GM23248 (cell line): ENCODE measurements at regions not wholly inside any gene's neighbourhood (a gene's known extent, or its start where the extent isn't known, plus 50 kb on each side); places are given as distances from the start of the nearest gene placed in this dataset.

Experiments
- DNase-seq: peaks from one replicate; pipeline ENCODE4 v3.0.0-alpha.2; 2015
- H2AFZ ChIP-seq: fragments of 200-600 bp; sonication (generic); 2 replicates; pipeline ENCODE4 v1.6.1; 2016; ENCODE audit warnings: antibody characterized with exemption
- H3F3A ChIP-seq: fragments of 200-600 bp; sonication (generic); 2 replicates; pipeline ENCODE4 v1.6.1; 2016; ENCODE audit warnings: mild to moderate bottlenecking, antibody characterized with exemption, mixed run types; ENCODE audit not compliant: insufficient read depth
- H3K27ac ChIP-seq: fragments of 200-600 bp; sonication (generic); 2 replicates; pipeline ENCODE4 v1.5.1; 2016; ENCODE audit warnings: mild to moderate bottlenecking
- H3K27me3 ChIP-seq: fragments of 200-600 bp; sonication (generic); replicated peaks from 2 replicates; pipeline ENCODE4 v1.6.1; 2016; ENCODE audit warnings: mild to moderate bottlenecking; ENCODE audit not compliant: insufficient read depth
- H3K36me3 ChIP-seq: fragments of 200-600 bp; sonication (generic); 2 replicates; pipeline ENCODE4 v1.6.1; 2016; ENCODE audit warnings: low read depth, mild to moderate bottlenecking
- H3K4me1 ChIP-seq: fragments of 200-600 bp; sonication (generic); 2 replicates; pipeline ENCODE4 v1.6.1; 2016; ENCODE audit warnings: mild to moderate bottlenecking; ENCODE audit not compliant: insufficient read depth
- H3K4me2 ChIP-seq: fragments of 200-600 bp; sonication (generic); one replicate; pipeline ENCODE4 v1.6.1; 2016; ENCODE audit warnings: mild to moderate bottlenecking; ENCODE audit not compliant: unreplicated experiment
- H3K4me3 ChIP-seq: fragments of 200-600 bp; sonication (generic); 2 replicates; pipeline ENCODE4 v1.5.1; 2016; ENCODE audit warnings: mild to moderate bottlenecking
- H3K79me2 ChIP-seq: fragments of 200-600 bp; sonication (generic); 2 replicates; pipeline ENCODE4 v1.6.1; 2016; ENCODE audit warnings: mild to moderate bottlenecking; ENCODE audit not compliant: insufficient read depth
- H3K9ac ChIP-seq: fragments of 200-600 bp; sonication (generic); 2 replicates; pipeline ENCODE4 v1.6.1; 2016; ENCODE audit warnings: mild to moderate bottlenecking
- H3K9me2 ChIP-seq: fragments of 200-600 bp; sonication (generic); 2 replicates; pipeline ENCODE4 v1.6.1; 2016; ENCODE audit warnings: mixed run types, mild to moderate bottlenecking, moderate library complexity; ENCODE audit not compliant: insufficient read depth
- H3K9me3 ChIP-seq: fragments of 200-600 bp; sonication (generic); one replicate; pipeline ENCODE4 v1.6.1; 2017; ENCODE audit warnings: low read depth
- H4K20me1 ChIP-seq: fragments of 200-600 bp; sonication (generic); 2 replicates; pipeline ENCODE4 v1.6.0; 2016; ENCODE audit not compliant: insufficient read depth
- EZH2 ChIP-seq: fragments of 200-600 bp; sonication (generic); IDR thresholded peaks from 2 replicates; pipeline ENCODE4 v1.6.1; 2018; ENCODE audit warnings: antibody characterized with exemption, mild to moderate bottlenecking; ENCODE audit not compliant: insufficient read depth, poor library complexity, severe bottlenecking
- EZH2phosphoT487 ChIP-seq: fragments of 200-600 bp; sonication (generic); IDR thresholded peaks from 2 replicates; pipeline ENCODE4 v1.6.1; 2018; ENCODE audit warnings: antibody characterized with exemption, moderate library complexity, mild to moderate bottlenecking, low read depth; ENCODE audit not compliant: insufficient read depth
- WGBS, 2 experiments: methylation state at CpG; one replicate each; pipeline ENCODE4 v1.1.6; 2015 to 2017; ENCODE audit warnings: low lambda C conversion rate in 2 of 2, low coverage in 1 of 2; ENCODE audit errors: missing lambda C conversion rate in 2 of 2; 5-methylcytosine and 5-hydroxymethylcytosine counted together
- in situ Hi-C: fragments of 300-500 bp; cut with MboI; formaldehyde crosslinking; loops from 2 replicates; pipeline ENCODE4 v1.15.0; 2020

GRCh38 chr2:12068796-12069538 lies 322.5 kb downstream of the LPIN1 start:
- no peaks in the 10 kb centered on the region for H3K9me3 ChIP-seq
- peaks cover 14% of the 10 kb centered on the region for H3K4me1 ChIP-seq
- no peak overlapping the region for H2AFZ ChIP-seq
- H3K4me2 ChIP-seq = no peak overlapping the region
- in situ Hi-C loops = no loop called here
- H4K20me1 ChIP-seq = no peaks in the 10 kb centered on the region
- 30 to 38% methylated on average over 6 of the region's 6 CpGs for WGBS, 2 experiments
- H3K9me2 ChIP-seq = no peaks in the 10 kb centered on the region
- H3K9ac ChIP-seq = no peak overlapping the region
- no peaks in the 10 kb centered on the region for H3K27me3 ChIP-seq
- H3K36me3 ChIP-seq = no peaks in the 10 kb centered on the region
- H3K4me3 ChIP-seq = no peak overlapping the region
- DNase-seq = no peak
- peaks cover 15% of the 10 kb centered on the region for H3F3A ChIP-seq
- no peak overlapping the region for H3K27ac ChIP-seq
- no peaks in the 10 kb centered on the region for H3K79me2 ChIP-seq
- TF ChIP-seq EZH2phosphoT487 (no peak), EZH2 (no peak)

- DNase-seq = no peak
- Histone ChIP-seq H3K27me3 (no peaks in the 10 kb centered on the region), H3K9me2 (no peaks in the 10 kb centered on the region), H3K4me2 (peak overlapping the region; percentile 46), H3F3A (peaks cover 15% of the 10 kb centered on the region), H3K9me3 (no peaks in the 10 kb centered on the region), H3K79me2 (no peaks in the 10 kb centered on the region), H3K36me3 (no peaks in the 10 kb centered on the region), H3K9ac (no peak overlapping the region), H3K4me3 (no peak overlapping the region), H2AFZ (0 out of 2 replicates have a peak overlapping the region, but pooled peaks have one; percentile 1), H4K20me1 (no peaks in the 10 kb centered on the region), H3K4me1 (peaks cover 14% of the 10 kb centered on the region), H3K27ac (no peak overlapping the region)
- no peak for TF ChIP-seq EZH2
- TF ChIP-seq EZH2phosphoT487 = no peak
- 43 to 56% methylated on average over 2 of the region's 2 CpGs for WGBS, 2 experiments
- in situ Hi-C loops = no loop called here
These were observed 323.7 kb downstream of the LPIN1 start for GRCh38 chr2:12070153-12070552.

GRCh38 chr2:12070581-12070980 lies 324.1 kb downstream of the LPIN1 start:
- 0 out of 2 replicates have a peak overlapping the region, but pooled peaks have one; percentile 1 for H2AFZ ChIP-seq
- no peak overlapping the region for H3K27ac ChIP-seq

GRCh38 chr2:12071318-12071717 lies 324.9 kb downstream of the LPIN1 start:
- DNase-seq = no peak
- TF ChIP-seq EZH2 (no peak), EZH2phosphoT487 (no peak)
- no peak overlapping the region for H3K9ac ChIP-seq
- H3K27me3 ChIP-seq = no peaks in the 10 kb centered on the region
- no peaks in the 10 kb centered on the region for H4K20me1 ChIP-seq
- in situ Hi-C loops = no loop called here
- no peak overlapping the region for H3K27ac ChIP-seq
- no peaks in the 10 kb centered on the region for H3K79me2 ChIP-seq
- peaks cover 15% of the 10 kb centered on the region for H3F3A ChIP-seq
- no peak overlapping the region for H3K4me2 ChIP-seq
- no peaks in the 10 kb centered on the region for H3K36me3 ChIP-seq
- peaks cover 14% of the 10 kb centered on the region for H3K4me1 ChIP-seq
- H2AFZ ChIP-seq = no peak overlapping the region
- no peak overlapping the region for H3K4me3 ChIP-seq
- H3K9me2 ChIP-seq = no peaks in the 10 kb centered on the region
- no peaks in the 10 kb centered on the region for H3K9me3 ChIP-seq

More at GRCh38 chr2:12070581-12070980, 324.1 kb downstream of the LPIN1 start:
- H3K4me2 ChIP-seq = peak overlapping the region; percentile 46
- H3K4me3 ChIP-seq = no peak overlapping the region
- TF ChIP-seq EZH2phosphoT487 (no peak), EZH2 (no peak)
- H3K9me3 ChIP-seq = no peaks in the 10 kb centered on the region
- H3F3A ChIP-seq = peaks cover 15% of the 10 kb centered on the region
- WGBS, 2 experiments = 25 to 30% methylated on average over 4 of the region's 4 CpGs
- H3K79me2 ChIP-seq = no peaks in the 10 kb centered on the region
- no peaks in the 10 kb centered on the region for H3K27me3 ChIP-seq
- H3K36me3 ChIP-seq = no peaks in the 10 kb centered on the region
- no peaks in the 10 kb centered on the region for H3K9me2 ChIP-seq
- peaks cover 14% of the 10 kb centered on the region for H3K4me1 ChIP-seq
- peak; percentile 64 for DNase-seq
- no peaks in the 10 kb centered on the region for H4K20me1 ChIP-seq
- in situ Hi-C loops = no loop called here
- no peak overlapping the region for H3K9ac ChIP-seq
